Thoracic aorta (tissue), 2 donors: ENCODE measurements at regions not wholly inside any gene's neighbourhood (a gene's known extent, or its start where the extent isn't known, plus 50 kb on each side); places are given as distances from the start of the nearest gene placed in this dataset.
"Not testable (repeated sequence)": the region's sequence is repeated elsewhere in the genome, so short reads cannot be mapped to it uniquely, and the experiment has no call there.

ENCODE experiments used
- ATAC-seq: fragments of 150-250 bp; one replicate; pipeline ENCODE4 v1.8.0; 2017; ENCODE audit warnings: low read depth; ENCODE audit not compliant: insufficient number of reproducible peaks, low FRiP score
- DNase-seq: peaks from one replicate; pipeline ENCODE4 v3.0.0-alpha.2; 2020; ENCODE audit warnings: low spot score
- H3K27ac ChIP-seq, 2 donors: fragments of 200-600 bp; sonication (generic); 1 replicate in 1 of 2; 2 replicates in 1 of 2; pipeline ENCODE4 v1.5.1; 2016; ENCODE audit warnings: mild to moderate bottlenecking in 2 of 2, moderate library complexity in 2 of 2
- H3K27me3 ChIP-seq: fragments of 200-600 bp; sonication (generic); replicated peaks from 2 replicates; pipeline ENCODE4 v1.6.0; 2016; ENCODE audit warnings: mild to moderate bottlenecking; ENCODE audit not compliant: insufficient read depth
- H3K36me3 ChIP-seq: fragments of 200-600 bp; sonication (generic); one replicate; pipeline ENCODE4 v1.5.1; 2016
- H3K4me1 ChIP-seq, 2 donors: fragments of 200-600 bp; sonication (generic); 1 replicate in 1 of 2; 2 replicates in 1 of 2; pipeline versions ENCODE4 v1.5.1 to v1.6.0; 2016; ENCODE audit warnings: low read depth in 2 of 2, mild to moderate bottlenecking in 1 of 2; ENCODE audit not compliant: control insufficient read depth in 1 of 2
- H3K4me3 ChIP-seq: fragments of 200-600 bp; sonication (generic); 2 replicates; pipeline ENCODE4 v1.5.1; 2016; ENCODE audit warnings: mild to moderate bottlenecking
- H3K9me3 ChIP-seq: fragments of 200-600 bp; sonication (generic); 2 replicates; pipeline ENCODE4 v1.5.1; 2016
- TF ChIP-seq, protein P1 (sequence below): fragments of 200-600 bp; sonication (generic); IDR thresholded peaks from one replicate; pipeline ENCODE4 v1.5.1; 2019; ENCODE audit warnings: antibody characterized with exemption

GRCh38 chr11:37264783-37265182, 666.7 kb upstream of the RAG2 start:
- Histone ChIP-seq H3K27ac (no peak overlapping the region), H3K9me3 (no peaks in the 10 kb centered on the region), H3K4me3 (no peak overlapping the region), H3K27me3 (no peaks in the 10 kb centered on the region), H3K4me1 (no peaks in the 10 kb centered on the region), H3K36me3 (no peaks in the 10 kb centered on the region)
- TF ChIP-seq, protein P1, sequence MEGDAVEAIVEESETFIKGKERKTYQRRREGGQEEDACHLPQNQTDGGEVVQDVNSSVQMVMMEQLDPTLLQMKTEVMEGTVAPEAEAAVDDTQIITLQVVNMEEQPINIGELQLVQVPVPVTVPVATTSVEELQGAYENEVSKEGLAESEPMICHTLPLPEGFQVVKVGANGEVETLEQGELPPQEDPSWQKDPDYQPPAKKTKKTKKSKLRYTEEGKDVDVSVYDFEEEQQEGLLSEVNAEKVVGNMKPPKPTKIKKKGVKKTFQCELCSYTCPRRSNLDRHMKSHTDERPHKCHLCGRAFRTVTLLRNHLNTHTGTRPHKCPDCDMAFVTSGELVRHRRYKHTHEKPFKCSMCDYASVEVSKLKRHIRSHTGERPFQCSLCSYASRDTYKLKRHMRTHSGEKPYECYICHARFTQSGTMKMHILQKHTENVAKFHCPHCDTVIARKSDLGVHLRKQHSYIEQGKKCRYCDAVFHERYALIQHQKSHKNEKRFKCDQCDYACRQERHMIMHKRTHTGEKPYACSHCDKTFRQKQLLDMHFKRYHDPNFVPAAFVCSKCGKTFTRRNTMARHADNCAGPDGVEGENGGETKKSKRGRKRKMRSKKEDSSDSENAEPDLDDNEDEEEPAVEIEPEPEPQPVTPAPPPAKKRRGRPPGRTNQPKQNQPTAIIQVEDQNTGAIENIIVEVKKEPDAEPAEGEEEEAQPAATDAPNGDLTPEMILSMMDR, result no peak
- DNase-seq (no peak), ATAC-seq (no peak)

DNA sequence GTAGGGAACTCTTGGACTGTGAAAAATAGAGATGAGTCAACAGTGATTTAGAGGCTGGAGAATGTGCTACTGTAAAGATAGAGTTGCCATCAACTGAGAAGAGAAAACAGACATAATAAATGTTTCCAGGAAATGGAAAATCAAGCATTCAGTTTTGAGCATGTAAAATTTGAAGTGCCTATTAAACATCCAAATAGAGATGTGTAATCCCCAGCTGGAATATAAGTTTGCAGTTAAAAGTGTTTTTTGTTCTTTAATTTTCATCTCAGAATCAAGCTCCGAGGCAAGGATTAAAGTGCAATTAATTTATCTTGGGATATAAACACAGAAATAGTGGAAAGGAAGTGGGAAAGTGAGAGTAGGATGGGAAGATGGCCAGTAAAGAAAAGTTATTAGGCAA, 666.0 kb upstream of the RAG2 start:
- H3K4me3 ChIP-seq, result no peak overlapping the region
- H3K9me3 ChIP-seq, result no peaks in the 10 kb centered on the region
- no peak overlapping the region for H3K27ac ChIP-seq
- TF ChIP-seq, protein P1, result no peak
- no peaks in the 10 kb centered on the region for H3K4me1 ChIP-seq
- ATAC-seq, result no peak
- H3K36me3 ChIP-seq, result no peaks in the 10 kb centered on the region
- no peak for DNase-seq
- no peaks in the 10 kb centered on the region for H3K27me3 ChIP-seq

- H3K27me3 ChIP-seq, H3K4me3 ChIP-seq, H3K4me1 ChIP-seq, ATAC-seq, DNase-seq, H3K9me3 ChIP-seq, H3K36me3 ChIP-seq, H3K27ac ChIP-seq: not testable (repeated sequence)
These were observed 665.4 kb upstream of the RAG2 start for GRCh38 chr11:37263467-37263866.

DNA sequence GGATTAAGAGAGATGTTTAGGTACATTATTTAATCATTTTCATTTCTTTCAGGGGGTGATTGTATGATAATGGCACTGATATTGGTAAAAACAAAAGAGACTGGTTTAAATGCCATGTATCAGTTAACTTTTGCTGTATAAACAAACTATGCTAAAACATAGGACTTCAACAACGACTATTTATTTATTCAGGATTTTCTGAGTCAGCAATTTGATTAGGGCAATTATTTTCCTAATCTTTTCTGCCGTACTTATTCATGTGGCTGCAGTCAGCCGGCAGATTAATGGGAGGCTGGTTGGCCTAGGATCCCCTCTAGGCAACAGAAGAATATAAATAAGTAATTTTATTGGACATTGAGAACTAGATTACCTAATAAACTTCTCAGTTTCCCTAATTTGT, 661.7 kb upstream of the RAG2 start:
- Histone ChIP-seq H3K36me3 (no peaks in the 10 kb centered on the region), H3K27ac (no peak overlapping the region), H3K4me1 (no peaks in the 10 kb centered on the region), H3K27me3 (no peaks in the 10 kb centered on the region), H3K9me3 (no peaks in the 10 kb centered on the region), H3K4me3 (no peak overlapping the region)
- TF ChIP-seq, protein P1, result no peak
- DNase-seq (no peak), ATAC-seq (no peak)

DNA sequence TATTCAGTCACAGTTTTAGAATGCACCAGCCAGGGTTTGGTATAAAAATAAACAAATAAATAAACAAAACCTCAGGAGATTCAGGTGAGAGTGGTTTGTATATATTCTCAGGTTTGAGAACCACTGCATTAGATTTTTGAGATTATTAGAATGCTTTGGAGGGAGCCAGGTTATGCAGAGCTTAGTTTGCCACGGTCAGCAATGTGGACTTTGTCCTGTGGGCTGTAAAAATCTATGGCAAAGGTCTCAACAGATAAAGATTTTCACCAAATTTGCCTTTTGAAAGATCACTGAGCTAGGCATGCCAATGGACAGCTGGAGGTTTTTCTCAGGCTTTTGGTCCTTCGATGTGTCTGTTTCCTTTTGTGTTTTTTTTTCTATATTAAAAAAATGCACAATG, 650.1 kb upstream of the RAG2 start:
- TF ChIP-seq, protein P1, result no peak
- Histone ChIP-seq H3K4me1 (no peaks in the 10 kb centered on the region), H3K36me3 (no peaks in the 10 kb centered on the region), H3K9me3 (no peaks in the 10 kb centered on the region), H3K4me3 (no peak overlapping the region), H3K27ac (no peak overlapping the region), H3K27me3 (no peaks in the 10 kb centered on the region)
- ATAC-seq (no peak), DNase-seq (no peak)

GRCh38 chr11:37246092-37246491, 648.1 kb upstream of the RAG2 start:
- not testable (repeated sequence) for H3K27me3 ChIP-seq, H3K27ac ChIP-seq, DNase-seq, H3K9me3 ChIP-seq, H3K4me3 ChIP-seq, ATAC-seq, H3K4me1 ChIP-seq, H3K36me3 ChIP-seq
